ENCODE measurements at regions not wholly inside any gene's neighbourhood (a gene's known extent, or its start where the extent isn't known, plus 50 kb on each side); places are given as distances from the start of the nearest gene placed in this dataset.

GRCh38 chr12:87383680-87384079, 645.5 kb downstream of the C12orf50 start:
- H3K9me3 ChIP-seq, result no peaks in the 10 kb centered on the region
- no peak overlapping the region for H3K27ac ChIP-seq
- H3K27me3 ChIP-seq, result no peaks in the 10 kb centered on the region
- no peak for DNase-seq
- no peaks in the 10 kb centered on the region for H3K4me1 ChIP-seq
- H3K36me3 ChIP-seq, result peaks cover 0 to 3% of the 10 kb centered on the region in 2 donors
- no peak overlapping the region for H3K4me3 ChIP-seq
- TF ChIP-seq POLR2A (IDR thresholded peaks at IDR 0.05) (no peak), CTCF (IDR thresholded peaks at IDR 0.05) (no peak)
- intact Hi-C loops (cut with DNase I; ENCODE audit: low total_unique reads), result no loop called here

GRCh38 chr12:87382959-87383566, 646.1 kb downstream of the C12orf50 start:
- intact Hi-C loops (cut with DNase I; ENCODE audit: low total_unique reads), result no loop called here
- Histone ChIP-seq H3K27ac (no peak overlapping the region), H3K36me3 (peaks cover 0 to 3% of the 10 kb centered on the region in 2 donors), H3K4me3 (no peak overlapping the region), H3K9me3 (no peaks in the 10 kb centered on the region), H3K4me1 (no peaks in the 10 kb centered on the region), H3K27me3 (no peaks in the 10 kb centered on the region)
- TF ChIP-seq POLR2A (IDR thresholded peaks at IDR 0.05), result no peak
- TF ChIP-seq CTCF (IDR thresholded peaks at IDR 0.05), result no peak
- DNase-seq, result no peak

GRCh38 chr12:87382436-87382835, 646.8 kb downstream of the C12orf50 start:
- intact Hi-C loops (cut with DNase I; ENCODE audit: low total_unique reads), result no loop called here
- TF ChIP-seq CTCF (IDR thresholded peaks at IDR 0.05) (no peak), POLR2A (IDR thresholded peaks at IDR 0.05) (no peak)
- no peak overlapping the region for H3K27ac ChIP-seq

GRCh38 chr12:87381742-87382141, 647.5 kb downstream of the C12orf50 start:
- no peak for DNase-seq
- H3K27me3 ChIP-seq, result no peaks in the 10 kb centered on the region
- no peak for TF ChIP-seq CTCF (IDR thresholded peaks at IDR 0.05)
- no peak for TF ChIP-seq POLR2A (IDR thresholded peaks at IDR 0.05)
- no peaks in the 10 kb centered on the region for H3K9me3 ChIP-seq
- no peak overlapping the region for H3K27ac ChIP-seq
- H3K4me3 ChIP-seq, result no peak overlapping the region
- no peaks in the 10 kb centered on the region for H3K4me1 ChIP-seq
- intact Hi-C loops (cut with DNase I; ENCODE audit: low total_unique reads), result no loop called here
- H3K36me3 ChIP-seq, result peaks cover 0 to 3% of the 10 kb centered on the region in 2 donors

More at GRCh38 chr12:87382436-87382835, 646.8 kb downstream of the C12orf50 start:
- Histone ChIP-seq H3K4me1 (no peaks in the 10 kb centered on the region), H3K9me3 (no peaks in the 10 kb centered on the region), H3K27me3 (no peaks in the 10 kb centered on the region), H3K4me3 (no peak overlapping the region), H3K36me3 (peaks cover 0 to 3% of the 10 kb centered on the region in 2 donors)
- DNase-seq, result no peak

- Histone ChIP-seq H3K36me3 (peaks cover 0 to 3% of the 10 kb centered on the region in 2 donors), H3K27me3 (no peaks in the 10 kb centered on the region), H3K27ac (no peak overlapping the region), H3K4me1 (no peaks in the 10 kb centered on the region), H3K4me3 (no peak overlapping the region), H3K9me3 (no peaks in the 10 kb centered on the region)
- no peak for DNase-seq
- intact Hi-C loops (cut with DNase I; ENCODE audit: low total_unique reads), result no loop called here
- TF ChIP-seq POLR2A (IDR thresholded peaks at IDR 0.05) (no peak), CTCF (IDR thresholded peaks at IDR 0.05) (no peak)
These were observed 650.7 kb downstream of the C12orf50 start for GRCh38 chr12:87378526-87378925.
